ENCODE measurements at regions not wholly inside any gene's neighbourhood (a gene's known extent, or its start where the extent isn't known, plus 50 kb on each side); places are given as distances from the start of the nearest gene placed in this dataset.

- no peak for DNase-seq
These were observed 242.7 kb downstream of the MN1 start for GRCh38 chr22:27558658-27559371.

- DNase-seq: no peak
These were observed 240.8 kb downstream of the MN1 start for GRCh38 chr22:27560781-27561180.

- DNase-seq: no peak
These were observed 240.2 kb downstream of the MN1 start for GRCh38 chr22:27561286-27561904.

GRCh38 chr22:27564806-27565205 lies 236.8 kb downstream of the MN1 start:
- DNase-seq: no peak

- no peak for DNase-seq
These were observed 235.0 kb downstream of the MN1 start for GRCh38 chr22:27566602-27567001.

- no peak for DNase-seq
These were observed 233.3 kb downstream of the MN1 start for GRCh38 chr22:27568265-27568664.

- no peak for DNase-seq
These were observed 229.9 kb downstream of the MN1 start for GRCh38 chr22:27571463-27572277.

- no peak for DNase-seq
These were observed 229.3 kb downstream of the MN1 start for GRCh38 chr22:27572278-27572666.

GRCh38 chr22:27573280-27574001 lies 228.1 kb downstream of the MN1 start:
- DNase-seq: no peak

GRCh38 chr22:27574002-27574366 lies 227.6 kb downstream of the MN1 start:
- DNase-seq: no peak

GRCh38 chr22:27574651-27575050 lies 226.9 kb downstream of the MN1 start:
- no peak for DNase-seq

- no peak for DNase-seq
These were observed 226.2 kb downstream of the MN1 start for GRCh38 chr22:27575348-27575747.

- no peak for DNase-seq
These were observed 225.1 kb downstream of the MN1 start for GRCh38 chr22:27576413-27576812.

- no peak for DNase-seq
These were observed 224.6 kb downstream of the MN1 start for GRCh38 chr22:27576815-27577573.

GRCh38 chr22:27577574-27577969 lies 224.0 kb downstream of the MN1 start:
- no peak for DNase-seq

GRCh38 chr22:27578937-27579617 lies 222.5 kb downstream of the MN1 start:
- no peak for DNase-seq

- DNase-seq: no peak
These were observed 221.2 kb downstream of the MN1 start for GRCh38 chr22:27580311-27580897.

- DNase-seq: no peak
These were observed 220.3 kb downstream of the MN1 start for GRCh38 chr22:27581236-27581635.

GRCh38 chr22:27581688-27582087 lies 219.9 kb downstream of the MN1 start:
- peak; percentile 2 for DNase-seq

- DNase-seq: no peak
These were observed 217.7 kb downstream of the MN1 start for GRCh38 chr22:27583856-27584255.

GRCh38 chr22:27585141-27585540 lies 216.4 kb downstream of the MN1 start:
- no peak for DNase-seq

GRCh38 chr22:27588268-27588667 lies 213.3 kb downstream of the MN1 start:
- DNase-seq: no peak
